Fibroblast of lung (primary cell): ENCODE measurements at regions not wholly inside any gene's neighbourhood (a gene's known extent, or its start where the extent isn't known, plus 50 kb on each side); places are given as distances from the start of the nearest gene placed in this dataset.

Source experiments
- CTCF ChIP-seq, 2 donors: IDR thresholded peaks in 1 of 2; conservative IDR thresholded peaks in 1 of 2; 1 replicate in 1 of 2; 2 replicates in 1 of 2; pipeline ENCODE4 v1.5.1; 2011 to 2012; ENCODE audit warnings: low read length in 2 of 2, control low read depth in 1 of 2, inconsistent platforms in 1 of 2, low read depth in 1 of 2, mild to moderate bottlenecking in 1 of 2
- EZH2 ChIP-seq: IDR thresholded peaks from 2 replicates; pipeline ENCODE4 v1.5.1; 2012; ENCODE audit warnings: low read length, control low read depth, mild to moderate bottlenecking; ENCODE audit errors: missing control alignments

DNA sequence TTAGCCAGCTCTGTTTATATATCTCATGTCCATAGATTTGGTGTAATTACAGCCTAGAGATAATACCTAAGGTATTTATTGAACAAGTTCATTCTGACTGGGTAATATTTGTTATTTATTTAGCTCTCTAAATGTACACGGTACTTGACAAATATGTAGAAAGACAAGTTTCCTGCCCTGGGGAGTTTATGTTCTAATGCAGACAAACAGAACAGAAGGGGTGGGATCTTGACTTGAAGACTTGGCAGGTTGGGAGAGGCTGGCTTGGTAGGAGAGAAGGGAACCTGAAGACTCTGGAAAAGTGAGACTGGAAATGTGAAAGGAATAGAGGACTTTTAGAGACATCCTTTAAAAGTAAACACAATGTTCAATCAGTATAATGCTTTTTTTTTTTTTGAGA, 97.7 kb upstream of the CDK6 start:
- TF ChIP-seq CTCF (conservative IDR thresholded peaks at IDR 0.05 in 1 of 2, IDR thresholded peaks at IDR 0.05 in 1 of 2; ENCODE audit: low read depth in 1 of 2, low read length in 2 of 2) (no peak), EZH2 (no peak)
